DOHH2 (cell line): ENCODE measurements at regions not wholly inside any gene's neighbourhood (a gene's known extent, or its start where the extent isn't known, plus 50 kb on each side); places are given as distances from the start of the nearest gene placed in this dataset.

Experiments
- CTCF ChIP-seq: fragments of 200-600 bp; sonication (generic); IDR thresholded peaks from one replicate; pipeline ENCODE4 v1.5.1; 2014; ENCODE audit warnings: antibody characterized with exemption, mild to moderate bottlenecking, low read depth, low read length; ENCODE audit not compliant: poor library complexity, severe bottlenecking
- EZH2phosphoT487 ChIP-seq: fragments of 200-600 bp; sonication (generic); IDR thresholded peaks from 2 replicates; pipeline ENCODE4 v1.6.1; 2017; ENCODE audit warnings: borderline replicate concordance, mild to moderate bottlenecking, antibody characterized with exemption, low read length, moderate library complexity, mixed read lengths

- TF ChIP-seq CTCF = no peak
- no peak for TF ChIP-seq EZH2phosphoT487
Observed at GRCh38 chr12:46087916-46088439, 97.6 kb upstream of the SCAF11 start.
